Inferior parietal cortex (tissue), 1 donor: ENCODE measurements at regions not wholly inside any gene's neighbourhood (a gene's known extent, or its start where the extent isn't known, plus 50 kb on each side); places are given as distances from the start of the nearest gene placed in this dataset.
"Not testable (repeated sequence)": the region's sequence is repeated elsewhere in the genome, so short reads cannot be mapped to it uniquely, and the experiment has no call there.

Source experiments
- DNase-seq: peaks from one replicate; pipeline ENCODE4 v3.0.0-alpha.2; 2016; ENCODE audit errors: extremely low spot score

GRCh38 chr12:89289720-89290119, 62.6 kb downstream of the DUSP6 start:
- DNase-seq: no peak

DNA sequence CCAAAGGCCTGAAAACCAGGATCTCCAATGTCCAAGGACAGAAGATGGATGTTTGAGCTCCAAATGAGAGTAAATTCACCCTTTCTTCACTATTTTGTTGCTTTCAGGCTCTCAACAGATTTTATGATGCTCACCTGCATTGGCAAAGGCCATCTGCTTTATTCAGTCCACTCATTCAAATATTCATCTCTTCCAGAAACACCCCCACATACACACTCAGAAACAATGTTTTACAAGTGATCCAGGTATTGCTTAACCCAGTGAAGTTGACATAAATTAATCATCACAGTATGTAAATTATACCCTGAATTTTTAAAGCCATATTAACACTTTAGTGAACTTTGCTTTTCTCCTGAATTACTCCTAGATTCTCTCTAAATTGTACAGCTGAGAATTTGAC, 63.3 kb downstream of the DUSP6 start:
- DNase-seq: no peak

DNA sequence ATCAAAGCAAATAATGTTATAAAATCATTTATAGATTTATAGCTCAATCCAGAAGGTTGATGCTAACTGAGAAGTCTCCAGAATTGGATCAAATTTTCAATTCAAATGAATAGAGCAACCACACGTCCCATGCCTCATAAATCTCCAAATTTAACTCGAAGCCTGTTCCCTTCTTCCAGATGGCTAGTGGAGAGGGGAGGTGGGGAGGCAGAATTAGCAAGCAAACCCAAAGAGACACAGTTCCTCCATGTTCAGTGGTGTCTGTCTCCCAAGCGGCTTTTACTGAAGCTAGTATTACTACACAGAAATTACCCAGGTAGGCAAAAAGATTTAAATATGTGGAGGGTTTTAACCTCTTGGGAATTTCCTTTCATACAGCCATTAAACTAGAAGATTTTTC, 65.8 kb downstream of the DUSP6 start:
- DNase-seq: no peak

- no peak for DNase-seq
Observed at GRCh38 chr12:89281539-89281867, 70.8 kb downstream of the DUSP6 start.

GRCh38 chr12:89280833-89281538, 71.3 kb downstream of the DUSP6 start:
- no peak for DNase-seq

GRCh38 chr12:89279499-89279898, 72.8 kb downstream of the DUSP6 start:
- DNase-seq: no peak

- no peak for DNase-seq
Observed at GRCh38 chr12:89278862-89279261, 73.4 kb downstream of the DUSP6 start.

- DNase-seq: no peak
Observed at GRCh38 chr12:89278169-89278568, 74.1 kb downstream of the DUSP6 start.

- DNase-seq: no peak
Observed at GRCh38 chr12:89276860-89277259, 75.4 kb downstream of the DUSP6 start.

DNA sequence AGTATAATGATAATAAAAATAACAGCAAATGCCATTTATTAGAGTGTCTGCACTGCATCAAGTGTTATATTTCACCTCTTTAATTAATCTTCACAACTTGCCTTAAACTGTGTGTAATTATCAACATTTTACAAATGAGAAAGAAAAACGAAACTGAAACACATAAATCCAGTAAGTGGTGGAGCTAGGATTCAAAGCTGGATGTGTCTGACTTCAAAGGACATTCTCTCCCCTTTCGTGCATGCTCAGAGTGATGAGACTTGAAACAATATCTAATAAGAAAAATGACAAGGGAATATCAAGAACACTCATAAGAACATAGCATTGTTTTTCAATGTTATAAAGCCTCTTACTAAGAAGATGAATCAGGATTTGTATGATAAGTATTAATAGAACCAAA, 78.8 kb downstream of the DUSP6 start:
- no peak for DNase-seq

GRCh38 chr12:89270548-89270947, 81.8 kb downstream of the DUSP6 start:
- DNase-seq: no peak

- DNase-seq: no peak
Observed at GRCh38 chr12:89269174-89269573, 83.1 kb downstream of the DUSP6 start.

GRCh38 chr12:89267404-89267803, 84.9 kb downstream of the DUSP6 start:
- no peak for DNase-seq

GRCh38 chr12:89266574-89267188, 85.6 kb downstream of the DUSP6 start:
- not testable (repeated sequence) for DNase-seq

DNA sequence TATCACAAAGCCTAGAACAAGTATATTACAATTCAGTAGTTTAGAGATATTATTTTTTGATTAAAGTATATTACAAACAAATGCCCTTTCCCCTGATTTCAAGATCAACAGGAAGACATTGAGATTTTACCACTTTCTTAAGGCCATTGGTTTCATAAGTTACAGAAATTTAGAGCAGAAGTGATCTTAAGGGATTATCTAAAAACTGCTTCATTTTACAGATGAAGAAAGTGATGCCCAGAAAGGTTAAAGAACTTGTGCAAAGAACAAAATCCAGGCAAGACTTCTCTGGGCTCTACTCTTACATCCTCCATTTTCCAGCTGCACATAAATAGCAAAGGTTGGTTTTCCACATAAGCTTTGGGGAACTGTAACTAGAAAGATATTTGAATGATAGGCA, 87.5 kb downstream of the DUSP6 start:
- no peak for DNase-seq

DNA sequence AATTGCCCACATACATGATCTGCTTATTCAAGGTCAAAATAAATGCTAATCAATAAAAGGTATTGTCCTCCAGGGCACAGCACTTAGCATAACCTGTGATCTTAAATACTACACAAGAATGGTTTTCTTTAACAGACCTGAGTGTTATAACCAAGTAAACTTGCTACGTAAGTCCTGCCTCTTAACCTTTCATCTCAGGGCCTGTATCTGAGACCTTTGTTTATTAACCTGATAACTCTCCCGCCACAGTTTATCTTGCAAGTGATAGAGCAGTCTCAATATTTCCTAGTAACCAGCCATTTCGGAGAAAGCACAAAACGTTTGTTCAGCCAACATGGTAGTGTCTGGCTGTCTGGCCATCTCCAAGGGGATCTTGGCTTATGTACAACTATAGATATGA, 88.4 kb downstream of the DUSP6 start:
- no peak for DNase-seq

- no peak for DNase-seq
Observed at GRCh38 chr12:89262855-89263552, 89.3 kb downstream of the DUSP6 start.

DNA sequence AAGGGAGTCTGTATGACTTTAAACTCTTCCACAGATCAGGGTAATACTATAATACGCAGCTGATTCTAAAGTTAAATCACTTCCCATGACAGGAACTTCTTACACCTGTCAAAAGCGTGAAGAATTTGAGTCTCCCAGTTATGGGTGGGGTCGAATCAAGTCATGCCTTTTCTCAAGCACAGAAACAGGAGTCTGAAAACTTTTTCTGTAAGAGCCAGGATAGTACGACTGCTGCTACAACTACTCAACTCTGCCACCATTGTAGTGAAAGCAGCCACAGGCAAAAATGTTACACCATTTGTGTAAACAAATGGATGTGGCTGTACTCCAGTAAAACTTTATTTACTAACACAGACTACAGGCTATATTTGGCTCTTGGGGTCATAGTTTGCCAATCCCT, 90.3 kb downstream of the DUSP6 start:
- DNase-seq: no peak

GRCh38 chr12:89260841-89261637, 91.3 kb downstream of the DUSP6 start:
- no peak for DNase-seq

GRCh38 chr12:89259821-89260220, 92.5 kb downstream of the DUSP6 start:
- DNase-seq: no peak

- no peak for DNase-seq
Observed at GRCh38 chr12:89258240-89258969, 93.9 kb downstream of the DUSP6 start.

DNA sequence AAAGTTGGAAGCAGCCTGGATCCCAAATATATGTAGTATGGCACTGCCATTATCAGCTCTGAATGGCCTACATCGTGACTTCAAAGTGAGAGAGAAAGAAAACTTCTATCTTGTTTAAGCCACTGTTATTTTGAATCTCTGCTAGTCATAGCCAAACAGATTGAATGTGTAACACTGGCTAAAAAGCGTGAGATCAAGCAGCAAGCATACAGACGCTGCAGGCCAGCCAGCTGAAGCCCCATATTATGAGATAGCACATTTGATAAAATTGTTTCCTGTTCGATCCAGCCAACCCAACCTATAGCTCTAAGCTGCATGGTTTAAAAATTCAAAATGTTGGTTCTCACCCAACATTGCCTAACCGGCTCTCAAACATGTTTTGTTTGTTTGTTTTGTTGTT, 95.0 kb downstream of the DUSP6 start:
- no peak for DNase-seq
